ENCODE measurements at regions not wholly inside any gene's neighbourhood (a gene's known extent, or its start where the extent isn't known, plus 50 kb on each side); places are given as distances from the start of the nearest gene placed in this dataset.

- no peak overlapping the region for H3K4me3 ChIP-seq (ENCODE audit: low read depth, low read length)
- TF ChIP-seq CTCF (IDR thresholded peaks at IDR 0.05; ENCODE audit: insufficient read depth, low read length) = no peak
- DNase-seq (ENCODE audit: low read depth) = peak; percentile 90
Observed at GRCh38 chr2:175837046-175837445, 165.0 kb downstream of the LNPK start.

GRCh38 chr2:175836361-175836760 lies 165.7 kb downstream of the LNPK start:
- peak; percentile 43 for DNase-seq (ENCODE audit: low read depth)
- no peak overlapping the region for H3K4me3 ChIP-seq (ENCODE audit: low read depth, low read length)
- no peak for TF ChIP-seq CTCF (IDR thresholded peaks at IDR 0.05; ENCODE audit: insufficient read depth, low read length)

GRCh38 chr2:175834477-175834876 lies 167.6 kb downstream of the LNPK start:
- no peak for DNase-seq (ENCODE audit: low read depth)
- TF ChIP-seq CTCF (IDR thresholded peaks at IDR 0.05; ENCODE audit: insufficient read depth, low read length) = no peak
- no peak overlapping the region for H3K4me3 ChIP-seq (ENCODE audit: low read depth, low read length)

GRCh38 chr2:175832866-175833265 lies 169.2 kb downstream of the LNPK start:
- no peak overlapping the region for H3K4me3 ChIP-seq (ENCODE audit: low read depth, low read length)
- no peak for TF ChIP-seq CTCF (IDR thresholded peaks at IDR 0.05; ENCODE audit: insufficient read depth, low read length)
- no peak for DNase-seq (ENCODE audit: low read depth)

GRCh38 chr2:175829741-175830140 lies 172.3 kb downstream of the LNPK start:
- TF ChIP-seq CTCF (IDR thresholded peaks at IDR 0.05; ENCODE audit: insufficient read depth, low read length) = no peak
- no peak overlapping the region for H3K4me3 ChIP-seq (ENCODE audit: low read depth, low read length)
- DNase-seq (ENCODE audit: low read depth) = no peak

- no peak for TF ChIP-seq CTCF (IDR thresholded peaks at IDR 0.05; ENCODE audit: insufficient read depth, low read length)
- no peak for DNase-seq (ENCODE audit: low read depth)
- H3K4me3 ChIP-seq (ENCODE audit: low read depth, low read length) = no peak overlapping the region
Observed at GRCh38 chr2:175827856-175828255, 174.2 kb downstream of the LNPK start.

GRCh38 chr2:175824243-175824642 lies 177.8 kb downstream of the LNPK start:
- no peak overlapping the region for H3K4me3 ChIP-seq (ENCODE audit: low read depth, low read length)
- no peak for DNase-seq (ENCODE audit: low read depth)
- TF ChIP-seq CTCF (IDR thresholded peaks at IDR 0.05; ENCODE audit: insufficient read depth, low read length) = no peak

Data from fibroblast of the aortic adventitia (primary cell).